GM10248 (cell line): ENCODE measurements at regions not wholly inside any gene's neighbourhood (a gene's known extent, or its start where the extent isn't known, plus 50 kb on each side); places are given as distances from the start of the nearest gene placed in this dataset.

Experiments used
- CTCF ChIA-PET: fragments of 300-600 bp; sonication (Branson Sonifier 250); formaldehyde crosslinking; extraction: SDS; loops from one replicate; lab custom pipeline; 2021; ENCODE audit warnings: antibody characterized with exemption; lab: Yijun Ruan, JAX
- POLR2A ChIA-PET: fragments of 350-650 bp; sonication (Branson Sonifier 250); formaldehyde crosslinking; extraction: SDS; loops from one replicate; lab custom pipeline; 2020; ENCODE audit warnings: antibody characterized with exemption; lab: Yijun Ruan, JAX
- DNase-seq: peaks from one replicate; pipeline ENCODE4 v3.0.0; 2012; ENCODE audit errors: extremely low spot score
- TF ChIP-seq, protein P1 (sequence below): IDR thresholded peaks from 2 replicates; pipeline ENCODE4 v1.5.1; 2012; ENCODE audit warnings: mild to moderate bottlenecking, low read depth; ENCODE audit errors: extremely low read depth, missing control alignments, control extremely low read depth

- POLR2A ChIA-PET = no interaction called here
- CTCF ChIA-PET = no interaction called here
- no peak for DNase-seq
- TF ChIP-seq, protein P1, sequence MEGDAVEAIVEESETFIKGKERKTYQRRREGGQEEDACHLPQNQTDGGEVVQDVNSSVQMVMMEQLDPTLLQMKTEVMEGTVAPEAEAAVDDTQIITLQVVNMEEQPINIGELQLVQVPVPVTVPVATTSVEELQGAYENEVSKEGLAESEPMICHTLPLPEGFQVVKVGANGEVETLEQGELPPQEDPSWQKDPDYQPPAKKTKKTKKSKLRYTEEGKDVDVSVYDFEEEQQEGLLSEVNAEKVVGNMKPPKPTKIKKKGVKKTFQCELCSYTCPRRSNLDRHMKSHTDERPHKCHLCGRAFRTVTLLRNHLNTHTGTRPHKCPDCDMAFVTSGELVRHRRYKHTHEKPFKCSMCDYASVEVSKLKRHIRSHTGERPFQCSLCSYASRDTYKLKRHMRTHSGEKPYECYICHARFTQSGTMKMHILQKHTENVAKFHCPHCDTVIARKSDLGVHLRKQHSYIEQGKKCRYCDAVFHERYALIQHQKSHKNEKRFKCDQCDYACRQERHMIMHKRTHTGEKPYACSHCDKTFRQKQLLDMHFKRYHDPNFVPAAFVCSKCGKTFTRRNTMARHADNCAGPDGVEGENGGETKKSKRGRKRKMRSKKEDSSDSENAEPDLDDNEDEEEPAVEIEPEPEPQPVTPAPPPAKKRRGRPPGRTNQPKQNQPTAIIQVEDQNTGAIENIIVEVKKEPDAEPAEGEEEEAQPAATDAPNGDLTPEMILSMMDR = no peak
Observed at GRCh38 chr3:18071833-18072232, 329.4 kb upstream of the TBC1D5 start.

DNA sequence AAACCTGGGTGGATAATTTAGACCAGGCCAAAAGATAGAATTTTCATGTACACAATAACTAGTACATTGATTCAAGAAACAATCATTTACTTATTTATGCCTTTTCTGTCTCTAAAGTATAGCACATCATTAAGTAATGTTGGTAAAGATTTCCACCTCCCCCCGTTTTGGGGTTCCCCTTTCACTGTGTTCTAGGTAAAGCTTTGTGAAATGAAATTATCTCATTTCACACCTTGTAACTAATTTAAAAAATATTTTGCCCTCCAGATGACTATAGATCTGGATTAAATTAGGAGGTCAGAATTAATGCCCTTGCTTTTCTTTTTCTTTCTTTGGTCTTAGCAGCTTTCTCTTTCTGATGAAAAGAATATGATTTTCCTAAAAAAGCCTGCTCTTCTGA, 328.5 kb upstream of the TBC1D5 start:
- ChIA-PET POLR2A (no interaction called here), CTCF (no interaction called here)
- DNase-seq = no peak
- TF ChIP-seq, protein P1 = no peak

- TF ChIP-seq, protein P1 = no peak
- ChIA-PET POLR2A (no interaction called here), CTCF (no interaction called here)
- no peak for DNase-seq
Observed at GRCh38 chr3:18070231-18070630, 327.8 kb upstream of the TBC1D5 start.

- TF ChIP-seq, protein P1 = no peak
- ChIA-PET CTCF (no interaction called here), POLR2A (no interaction called here)
- DNase-seq = no peak
Observed at GRCh38 chr3:18069568-18069967, 327.1 kb upstream of the TBC1D5 start.

DNA sequence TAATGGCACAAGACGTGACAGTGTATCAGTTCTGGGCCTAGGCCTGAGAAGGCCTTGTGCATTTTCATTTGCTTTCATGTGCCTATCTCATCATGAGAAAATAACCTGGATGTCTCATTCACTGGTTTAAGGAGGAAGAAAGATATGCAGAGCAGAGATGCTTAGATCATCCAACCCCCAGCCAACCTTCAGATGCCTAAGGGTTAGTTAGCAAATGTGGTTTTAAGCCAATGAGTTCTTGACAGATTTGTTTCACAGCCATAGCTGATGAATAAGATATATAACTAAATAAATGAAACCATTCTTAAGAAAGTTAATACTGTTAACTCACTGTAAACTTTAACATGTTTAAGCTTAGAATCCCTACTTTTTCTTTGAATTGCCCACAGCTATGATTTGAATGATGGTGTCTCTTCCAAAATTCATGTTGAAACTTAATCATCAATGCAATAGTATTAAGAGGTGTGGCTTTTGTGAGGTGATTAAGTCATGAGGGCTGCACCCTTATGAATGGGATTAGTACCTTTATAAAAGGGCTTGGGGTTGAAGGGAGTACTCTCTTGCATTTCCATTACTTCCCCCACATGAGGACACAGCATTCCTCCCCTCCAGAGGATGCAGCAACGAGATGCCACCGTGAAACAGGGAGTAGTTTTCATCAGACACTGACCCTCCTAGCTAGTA, 324.6 kb upstream of the TBC1D5 start:
- CTCF ChIA-PET = interaction anchor here (0.8 kb wide), 1 partner anchor 47 kb away, joined by 3 read pairs; no protein-coding TSS in a partner anchor
- POLR2A ChIA-PET = no interaction called here
- TF ChIP-seq, protein P1 = no peak
- no peak for DNase-seq

- POLR2A ChIA-PET = no interaction called here
- DNase-seq = no peak
- TF ChIP-seq, protein P1 = no peak
- CTCF ChIA-PET = interaction anchor here (1.1 kb wide), 1 partner anchor 29 kb away, joined by 4 read pairs; no protein-coding TSS in a partner anchor
Observed at GRCh38 chr3:18064586-18064985, 322.2 kb upstream of the TBC1D5 start.
